Stimulated activated memory B cell treated with anti-CD40 and anti-IgM and Interleukin-4, amounts not matched to agents 10 μg/mL and 1 μg/mL and 100 μg/mL, for 72 hours (primary cell): ENCODE measurements at regions not wholly inside any gene's neighbourhood (a gene's known extent, or its start where the extent isn't known, plus 50 kb on each side); places are given as distances from the start of the nearest gene placed in this dataset.

ENCODE experiments used
- ATAC-seq: fragments of 150-1000 bp; cut with Tn5 transposase; 2 replicates; pipeline ENCODE4 v1.10.0; 2021
- H3K27ac Mint-ChIP-seq: one replicate; pipeline ENCODE4 v1.8.0; 2022; ENCODE audit warnings: mild to moderate bottlenecking, mixed read lengths
- H3K27me3 Mint-ChIP-seq: one replicate; pipeline ENCODE4 v1.8.0; 2022; ENCODE audit warnings: mixed read lengths
- H3K36me3 Mint-ChIP-seq: one replicate; pipeline ENCODE4 v1.8.0; 2022; ENCODE audit warnings: mixed read lengths
- H3K4me1 Mint-ChIP-seq: one replicate; pipeline ENCODE4 v1.8.0; 2022; ENCODE audit warnings: mixed read lengths
- H3K4me3 Mint-ChIP-seq: one replicate; pipeline ENCODE4 v1.8.0; 2022; ENCODE audit warnings: mild to moderate bottlenecking, moderate library complexity, mixed read lengths
- H3K9me3 Mint-ChIP-seq: one replicate; pipeline ENCODE4 v1.8.0; 2022; ENCODE audit warnings: mixed read lengths

- Mint-ChIP-seq H3K27ac (no peak overlapping the region), H3K27me3 (no peaks in the 10 kb centered on the region), H3K9me3 (peaks cover 16% of the 10 kb centered on the region), H3K4me1 (no peaks in the 10 kb centered on the region), H3K4me3 (no peak overlapping the region), H3K36me3 (no peaks in the 10 kb centered on the region)
- ATAC-seq = no peak
Observed at GRCh38 chr6:84554706-84555105, 209.7 kb downstream of the TBX18 start.

GRCh38 chr6:84554074-84554473 lies 210.3 kb downstream of the TBX18 start:
- ATAC-seq = no peak

GRCh38 chr6:84553527-84553926 lies 210.9 kb downstream of the TBX18 start:
- H3K27me3 Mint-ChIP-seq = no peaks in the 10 kb centered on the region
- H3K27ac Mint-ChIP-seq = no peak overlapping the region
- no peaks in the 10 kb centered on the region for H3K36me3 Mint-ChIP-seq
- H3K9me3 Mint-ChIP-seq = peaks cover 16% of the 10 kb centered on the region
- no peaks in the 10 kb centered on the region for H3K4me1 Mint-ChIP-seq
- no peak overlapping the region for H3K4me3 Mint-ChIP-seq
- ATAC-seq = no peak

More at GRCh38 chr6:84554074-84554473, 210.3 kb downstream of the TBX18 start:
- Mint-ChIP-seq H3K36me3 (no peaks in the 10 kb centered on the region), H3K27ac (no peak overlapping the region), H3K27me3 (no peaks in the 10 kb centered on the region), H3K4me1 (no peaks in the 10 kb centered on the region), H3K4me3 (no peak overlapping the region), H3K9me3 (peaks cover 16% of the 10 kb centered on the region)

- Mint-ChIP-seq H3K4me3 (no peak overlapping the region), H3K36me3 (no peaks in the 10 kb centered on the region), H3K27me3 (no peaks in the 10 kb centered on the region), H3K4me1 (no peaks in the 10 kb centered on the region), H3K9me3 (peaks cover 16% of the 10 kb centered on the region), H3K27ac (no peak overlapping the region)
- no peak for ATAC-seq
Observed at GRCh38 chr6:84551797-84552196, 212.6 kb downstream of the TBX18 start.

- H3K27me3 Mint-ChIP-seq = no peaks in the 10 kb centered on the region
- H3K9me3 Mint-ChIP-seq = peaks cover 16% of the 10 kb centered on the region
- H3K27ac Mint-ChIP-seq = no peak overlapping the region
- H3K4me1 Mint-ChIP-seq = no peaks in the 10 kb centered on the region
- H3K4me3 Mint-ChIP-seq = no peak overlapping the region
- no peaks in the 10 kb centered on the region for H3K36me3 Mint-ChIP-seq
- ATAC-seq = no peak
Observed at GRCh38 chr6:84549917-84550316, 214.5 kb downstream of the TBX18 start.

GRCh38 chr6:84547341-84547801 lies 217.0 kb downstream of the TBX18 start:
- ATAC-seq = peak; percentile 20
- Mint-ChIP-seq H3K27me3 (no peaks in the 10 kb centered on the region), H3K36me3 (no peaks in the 10 kb centered on the region), H3K9me3 (peaks cover 6% of the 10 kb centered on the region), H3K4me1 (no peaks in the 10 kb centered on the region), H3K4me3 (no peak overlapping the region), H3K27ac (no peak overlapping the region)

- H3K4me3 Mint-ChIP-seq = no peak overlapping the region
- H3K27ac Mint-ChIP-seq = no peak overlapping the region
- no peak for ATAC-seq
- H3K9me3 Mint-ChIP-seq = peaks cover 5% of the 10 kb centered on the region
- H3K36me3 Mint-ChIP-seq = no peaks in the 10 kb centered on the region
- no peaks in the 10 kb centered on the region for H3K4me1 Mint-ChIP-seq
- no peaks in the 10 kb centered on the region for H3K27me3 Mint-ChIP-seq
Observed at GRCh38 chr6:84546427-84546914, 217.9 kb downstream of the TBX18 start.

GRCh38 chr6:84539122-84539856 lies 225.1 kb downstream of the TBX18 start:
- ATAC-seq = no peak
- peaks cover 3% of the 10 kb centered on the region for H3K9me3 Mint-ChIP-seq
- H3K27ac Mint-ChIP-seq = no peak overlapping the region
- H3K27me3 Mint-ChIP-seq = no peaks in the 10 kb centered on the region
- H3K4me3 Mint-ChIP-seq = no peak overlapping the region
- no peaks in the 10 kb centered on the region for H3K4me1 Mint-ChIP-seq
- no peaks in the 10 kb centered on the region for H3K36me3 Mint-ChIP-seq

GRCh38 chr6:84536885-84537638 lies 227.3 kb downstream of the TBX18 start:
- H3K27me3 Mint-ChIP-seq = no peaks in the 10 kb centered on the region
- H3K4me3 Mint-ChIP-seq = no peak overlapping the region
- no peaks in the 10 kb centered on the region for H3K4me1 Mint-ChIP-seq
- no peak overlapping the region for H3K27ac Mint-ChIP-seq
- no peaks in the 10 kb centered on the region for H3K36me3 Mint-ChIP-seq
- no peak for ATAC-seq
- H3K9me3 Mint-ChIP-seq = peaks cover 2% of the 10 kb centered on the region

GRCh38 chr6:84528201-84528600 lies 236.2 kb downstream of the TBX18 start:
- no peak for ATAC-seq
- H3K27ac Mint-ChIP-seq = no peak overlapping the region
- H3K4me1 Mint-ChIP-seq = no peaks in the 10 kb centered on the region
- no peaks in the 10 kb centered on the region for H3K36me3 Mint-ChIP-seq
- H3K4me3 Mint-ChIP-seq = no peak overlapping the region
- peaks cover 18% of the 10 kb centered on the region for H3K9me3 Mint-ChIP-seq
- H3K27me3 Mint-ChIP-seq = no peaks in the 10 kb centered on the region

- H3K27ac Mint-ChIP-seq = no peak overlapping the region
- H3K9me3 Mint-ChIP-seq = peaks cover 19% of the 10 kb centered on the region
- no peaks in the 10 kb centered on the region for H3K27me3 Mint-ChIP-seq
- no peak overlapping the region for H3K4me3 Mint-ChIP-seq
- no peak for ATAC-seq
- H3K4me1 Mint-ChIP-seq = no peaks in the 10 kb centered on the region
- no peaks in the 10 kb centered on the region for H3K36me3 Mint-ChIP-seq
Observed at GRCh38 chr6:84526631-84527030, 237.8 kb downstream of the TBX18 start.

GRCh38 chr6:84525907-84526306 lies 238.5 kb downstream of the TBX18 start:
- Mint-ChIP-seq H3K9me3 (peaks cover 19% of the 10 kb centered on the region), H3K27ac (no peak overlapping the region), H3K4me1 (no peaks in the 10 kb centered on the region), H3K4me3 (no peak overlapping the region), H3K36me3 (no peaks in the 10 kb centered on the region), H3K27me3 (no peaks in the 10 kb centered on the region)
- no peak for ATAC-seq

GRCh38 chr6:84524636-84525035 lies 239.8 kb downstream of the TBX18 start:
- Mint-ChIP-seq H3K4me1 (no peaks in the 10 kb centered on the region), H3K4me3 (no peak overlapping the region), H3K27ac (no peak overlapping the region), H3K9me3 (peaks cover 16% of the 10 kb centered on the region), H3K27me3 (no peaks in the 10 kb centered on the region), H3K36me3 (no peaks in the 10 kb centered on the region)
- no peak for ATAC-seq

- no peak overlapping the region for H3K4me3 Mint-ChIP-seq
- ATAC-seq = no peak
- H3K9me3 Mint-ChIP-seq = peaks cover 11% of the 10 kb centered on the region
- H3K27ac Mint-ChIP-seq = no peak overlapping the region
- H3K4me1 Mint-ChIP-seq = no peaks in the 10 kb centered on the region
- H3K36me3 Mint-ChIP-seq = no peaks in the 10 kb centered on the region
- H3K27me3 Mint-ChIP-seq = no peaks in the 10 kb centered on the region
Observed at GRCh38 chr6:84522135-84522549, 242.3 kb downstream of the TBX18 start.

GRCh38 chr6:84521511-84521910 lies 242.9 kb downstream of the TBX18 start:
- no peaks in the 10 kb centered on the region for H3K36me3 Mint-ChIP-seq
- H3K9me3 Mint-ChIP-seq = peaks cover 10% of the 10 kb centered on the region
- no peak for ATAC-seq
- no peaks in the 10 kb centered on the region for H3K27me3 Mint-ChIP-seq
- H3K4me1 Mint-ChIP-seq = no peaks in the 10 kb centered on the region
- H3K27ac Mint-ChIP-seq = no peak overlapping the region
- no peak overlapping the region for H3K4me3 Mint-ChIP-seq
